ENCODE measurements at regions not wholly inside any gene's neighbourhood (a gene's known extent, or its start where the extent isn't known, plus 50 kb on each side); places are given as distances from the start of the nearest gene placed in this dataset.
A peak's percentile ranks its signal among the peaks of the same experiment; 100 is the strongest.

DNA sequence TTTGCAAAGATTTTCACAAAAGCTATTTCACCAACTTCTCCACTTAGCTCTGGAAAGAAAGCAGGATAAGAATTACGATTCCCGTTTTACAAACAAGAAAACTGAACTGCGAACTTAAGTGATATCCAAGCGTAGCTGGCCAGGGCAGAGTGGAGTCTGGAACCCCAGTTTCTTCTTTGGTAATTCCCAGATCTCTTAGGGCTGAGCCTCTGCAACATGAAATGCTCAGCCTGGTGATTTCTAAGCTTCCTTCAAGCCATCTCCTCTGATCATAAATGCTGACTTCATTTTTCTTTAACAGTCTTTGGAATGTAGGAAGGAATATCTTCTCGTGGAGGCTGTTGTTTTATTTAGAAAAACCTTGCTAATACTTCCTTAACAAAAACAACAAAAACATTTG lies 620.0 kb downstream of the CCDC171 start:
- no peak overlapping the region for H3K4me3 Mint-ChIP-seq
- CTCF ChIA-PET: no interaction called here
- no peaks in the 10 kb centered on the region for H3K9me3 Mint-ChIP-seq
- no peaks in the 10 kb centered on the region for H3K36me3 Mint-ChIP-seq
- H3K27me3 Mint-ChIP-seq: peaks cover 0 to 2% of the 10 kb centered on the region in 2 donors
- H3K4me1 ChIP-seq (ENCODE audit: insufficient read depth, low read length): no peaks in the 10 kb centered on the region
- H3K9me3 ChIP-seq (ENCODE audit: low read length): no peaks in the 10 kb centered on the region
- no peak for DNase-seq
- POLR2A ChIA-PET: no interaction called here
- H3K4me1 Mint-ChIP-seq: no peaks in the 10 kb centered on the region
- no peak overlapping the region for H3K4me3 ChIP-seq (ENCODE audit: low read length)
- H3K27me3 ChIP-seq (ENCODE audit: insufficient read depth, low read length, poor library complexity, severe bottlenecking): no peaks in the 10 kb centered on the region
- H3K27ac Mint-ChIP-seq: no peak overlapping the region
- H3K36me3 ChIP-seq (ENCODE audit: insufficient read depth, low read length): no peaks in the 10 kb centered on the region
- no peak overlapping the region for H3K27ac ChIP-seq (ENCODE audit: low read depth, low read length)

DNA sequence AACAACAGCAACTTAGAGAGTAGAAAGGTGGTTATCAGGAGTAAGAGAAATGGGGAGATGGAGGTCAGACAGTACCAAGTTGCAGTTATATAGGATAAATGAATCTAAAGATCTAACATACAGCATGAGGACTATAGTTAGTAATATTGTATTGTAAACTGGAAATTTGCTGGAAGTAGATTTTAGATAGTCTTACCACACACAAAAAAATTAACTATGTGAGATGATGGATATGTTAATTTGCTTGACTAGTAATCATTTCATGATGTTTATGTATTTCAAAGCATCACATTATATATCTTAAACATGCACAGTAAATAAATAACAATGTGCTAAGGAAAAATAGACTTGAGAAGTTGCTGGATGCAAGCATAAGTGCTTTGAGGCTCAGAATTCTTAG lies 622.1 kb downstream of the CCDC171 start:
- CTCF ChIA-PET: no interaction called here

DNA sequence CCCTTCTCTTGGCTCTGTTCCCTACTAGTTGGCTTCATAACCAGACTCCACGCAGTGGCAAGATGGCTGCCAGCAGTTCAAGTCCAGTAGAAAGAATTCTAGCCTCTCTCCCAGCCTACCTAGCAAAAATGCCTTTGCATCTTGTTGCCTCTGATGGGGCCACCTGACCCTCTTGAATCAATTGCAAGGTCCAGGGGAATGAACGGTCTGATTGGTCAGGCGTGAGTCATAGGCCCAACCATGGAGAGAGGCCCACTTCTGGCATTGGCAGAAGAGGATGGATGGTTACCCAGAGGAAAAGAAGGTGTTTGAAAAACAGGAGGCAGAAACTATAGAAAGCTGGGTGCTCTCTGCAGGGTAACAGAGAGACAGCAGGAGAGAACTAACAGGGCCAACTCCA lies 622.6 kb downstream of the CCDC171 start:
- H3K27ac ChIP-seq (ENCODE audit: low read depth, low read length): no peak overlapping the region
- Mint-ChIP-seq H3K27me3 (peaks cover 0 to 2% of the 10 kb centered on the region in 2 donors), H3K27ac (no peak overlapping the region), H3K9me3 (peaks cover 0 to 4% (median 0%) of the 10 kb centered on the region in 5 donors), H3K4me1 (no peaks in the 10 kb centered on the region), H3K4me3 (no peak overlapping the region), H3K36me3 (no peaks in the 10 kb centered on the region)
- CTCF ChIA-PET: no interaction called here
- no peak for DNase-seq
- POLR2A ChIA-PET: no interaction called here
- H3K4me1 ChIP-seq (ENCODE audit: insufficient read depth, low read length): no peaks in the 10 kb centered on the region
- H3K36me3 ChIP-seq (ENCODE audit: insufficient read depth, low read length): no peaks in the 10 kb centered on the region
- H3K9me3 ChIP-seq (ENCODE audit: low read length): no peaks in the 10 kb centered on the region
- H3K4me3 ChIP-seq (ENCODE audit: low read length): no peak overlapping the region
- H3K27me3 ChIP-seq (ENCODE audit: insufficient read depth, low read length, poor library complexity, severe bottlenecking): no peaks in the 10 kb centered on the region

More for the DNA sequence above, 622.1 kb downstream of the CCDC171 start:
- H3K4me3 Mint-ChIP-seq: no peak overlapping the region
- Histone ChIP-seq H3K4me1 (ENCODE audit: insufficient read depth, low read length) (no peaks in the 10 kb centered on the region), H3K4me3 (ENCODE audit: low read length) (no peak overlapping the region), H3K27ac (ENCODE audit: low read depth, low read length) (no peak overlapping the region), H3K9me3 (ENCODE audit: low read length) (no peaks in the 10 kb centered on the region), H3K36me3 (ENCODE audit: insufficient read depth, low read length) (no peaks in the 10 kb centered on the region), H3K27me3 (ENCODE audit: insufficient read depth, low read length, poor library complexity, severe bottlenecking) (no peaks in the 10 kb centered on the region)
- H3K36me3 Mint-ChIP-seq: no peaks in the 10 kb centered on the region
- no peak for DNase-seq
- H3K27me3 Mint-ChIP-seq: peaks cover 0 to 2% of the 10 kb centered on the region in 2 donors
- peaks cover 0 to 3% (median 0%) of the 10 kb centered on the region in 5 donors for H3K9me3 Mint-ChIP-seq
- H3K27ac Mint-ChIP-seq: no peak overlapping the region
- POLR2A ChIA-PET: no interaction called here
- no peaks in the 10 kb centered on the region for H3K4me1 Mint-ChIP-seq

DNA sequence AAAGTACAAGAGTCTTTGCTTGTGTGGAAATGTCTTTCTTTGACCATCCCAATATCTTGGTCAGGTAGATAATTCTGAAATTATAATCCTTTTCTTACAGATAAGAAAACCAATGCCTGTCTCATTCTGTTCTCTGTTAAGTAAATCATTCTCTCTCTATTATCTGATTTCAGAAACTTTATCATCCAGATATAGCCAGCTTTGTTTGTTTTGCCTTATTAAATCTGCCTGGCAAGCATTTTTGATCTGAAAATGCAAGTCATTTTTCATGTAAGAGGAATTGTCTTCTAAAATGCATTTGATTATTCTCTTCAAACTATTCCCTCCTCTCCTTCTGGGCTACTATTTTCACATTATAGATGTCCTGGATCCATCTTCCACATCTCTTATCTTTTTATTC lies 625.5 kb downstream of the CCDC171 start:
- peaks cover 0 to 2% of the 10 kb centered on the region in 2 donors for H3K27me3 Mint-ChIP-seq
- H3K36me3 Mint-ChIP-seq: no peaks in the 10 kb centered on the region
- Histone ChIP-seq H3K36me3 (ENCODE audit: insufficient read depth, low read length) (no peaks in the 10 kb centered on the region), H3K27me3 (ENCODE audit: insufficient read depth, low read length, poor library complexity, severe bottlenecking) (no peaks in the 10 kb centered on the region), H3K27ac (ENCODE audit: low read depth, low read length) (no peak overlapping the region), H3K4me3 (ENCODE audit: low read length) (no peak overlapping the region), H3K9me3 (ENCODE audit: low read length) (no peaks in the 10 kb centered on the region), H3K4me1 (ENCODE audit: insufficient read depth, low read length) (no peaks in the 10 kb centered on the region)
- no peak overlapping the region for H3K27ac Mint-ChIP-seq
- H3K9me3 Mint-ChIP-seq: peaks cover 0 to 6% (median 3%) of the 10 kb centered on the region in 5 donors
- CTCF ChIA-PET: no interaction called here
- no peak overlapping the region for H3K4me3 Mint-ChIP-seq
- DNase-seq: no peak
- no peaks in the 10 kb centered on the region for H3K4me1 Mint-ChIP-seq
- POLR2A ChIA-PET: no interaction called here

DNA sequence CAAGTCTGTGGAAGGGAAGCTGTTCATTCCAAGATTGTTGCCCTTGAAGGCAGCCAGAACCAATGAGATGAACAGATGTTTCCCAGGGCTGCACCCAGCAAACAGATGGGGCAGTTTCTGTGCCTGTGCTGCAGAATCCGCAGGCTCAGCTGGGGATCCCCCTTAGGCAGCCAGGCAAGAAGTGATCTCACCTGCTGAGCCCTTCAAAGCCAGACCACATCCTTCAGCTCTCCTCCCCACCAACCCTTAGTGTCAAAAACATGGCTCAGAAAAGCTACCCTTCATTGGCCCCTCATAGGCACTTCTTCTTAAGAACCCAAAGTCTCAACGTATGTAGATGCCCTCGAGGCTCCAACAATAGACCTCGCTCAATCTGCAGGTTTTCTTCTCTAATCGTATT lies 626.7 kb downstream of the CCDC171 start:
- Mint-ChIP-seq H3K4me1 (no peaks in the 10 kb centered on the region), H3K9me3 (peaks cover 0 to 9% (median 3%) of the 10 kb centered on the region in 5 donors), H3K4me3 (no peak overlapping the region), H3K27me3 (no peaks in the 10 kb centered on the region), H3K36me3 (no peaks in the 10 kb centered on the region), H3K27ac (no peak overlapping the region)
- POLR2A ChIA-PET: no interaction called here
- no peaks in the 10 kb centered on the region for H3K4me1 ChIP-seq (ENCODE audit: insufficient read depth, low read length)
- H3K4me3 ChIP-seq (ENCODE audit: low read length): no peak overlapping the region
- no peaks in the 10 kb centered on the region for H3K36me3 ChIP-seq (ENCODE audit: insufficient read depth, low read length)
- no peaks in the 10 kb centered on the region for H3K9me3 ChIP-seq (ENCODE audit: low read length)
- peak in 1 of 5 donors; percentile 72 for DNase-seq
- no peak overlapping the region for H3K27ac ChIP-seq (ENCODE audit: low read depth, low read length)
- CTCF ChIA-PET: no interaction called here
- H3K27me3 ChIP-seq (ENCODE audit: insufficient read depth, low read length, poor library complexity, severe bottlenecking): no peaks in the 10 kb centered on the region

DNA sequence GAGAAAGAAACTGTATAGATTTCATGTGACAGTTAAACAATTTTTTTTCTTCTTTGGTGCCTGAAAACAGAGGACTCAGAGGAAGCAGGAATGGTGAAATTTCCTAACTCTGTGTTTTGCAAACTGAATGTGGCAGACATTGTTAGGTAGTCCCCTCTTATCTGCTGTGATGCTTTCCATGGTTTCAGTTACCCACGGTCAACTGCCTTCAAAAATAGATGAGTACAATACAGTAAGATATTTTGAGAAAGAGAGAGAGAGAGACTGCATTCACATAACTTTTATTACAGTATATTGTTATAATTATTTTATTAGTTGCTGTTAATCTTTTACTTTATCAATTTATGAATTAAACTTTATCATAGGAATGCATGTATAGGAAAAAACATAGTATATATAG lies 627.2 kb downstream of the CCDC171 start:
- H3K4me3 ChIP-seq (ENCODE audit: low read length): no peak overlapping the region
- H3K27ac ChIP-seq (ENCODE audit: low read depth, low read length): no peak overlapping the region
- H3K36me3 ChIP-seq (ENCODE audit: insufficient read depth, low read length): no peaks in the 10 kb centered on the region
- H3K9me3 Mint-ChIP-seq: peaks cover 0 to 9% (median 3%) of the 10 kb centered on the region in 5 donors
- H3K4me1 ChIP-seq (ENCODE audit: insufficient read depth, low read length): no peaks in the 10 kb centered on the region
- ChIA-PET POLR2A (no interaction called here), CTCF (no interaction called here)
- no peak overlapping the region for H3K27ac Mint-ChIP-seq
- no peaks in the 10 kb centered on the region for H3K4me1 Mint-ChIP-seq
- H3K9me3 ChIP-seq (ENCODE audit: low read length): no peaks in the 10 kb centered on the region
- no peak overlapping the region for H3K4me3 Mint-ChIP-seq
- H3K27me3 ChIP-seq (ENCODE audit: insufficient read depth, low read length, poor library complexity, severe bottlenecking): no peaks in the 10 kb centered on the region
- H3K27me3 Mint-ChIP-seq: no peaks in the 10 kb centered on the region
- DNase-seq: no peak
- no peaks in the 10 kb centered on the region for H3K36me3 Mint-ChIP-seq

DNA sequence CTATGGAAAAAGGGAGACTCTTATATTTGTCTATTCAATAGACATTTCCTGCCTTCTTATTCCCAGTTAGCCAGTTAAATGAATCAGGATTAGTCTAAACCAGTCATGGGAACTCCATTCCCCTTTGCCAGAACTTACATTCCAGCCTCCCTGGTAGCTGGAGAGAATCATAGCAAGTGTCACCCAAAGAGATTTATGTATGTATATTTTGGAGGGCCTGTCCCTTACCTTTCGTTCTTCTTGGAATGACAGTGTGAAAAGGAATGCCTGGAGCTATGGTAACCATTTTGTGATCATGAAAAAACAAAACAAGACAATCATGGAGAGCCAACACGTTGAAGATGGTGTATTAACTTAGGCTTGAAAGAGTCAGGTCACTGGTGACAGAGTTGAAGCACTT lies 627.7 kb downstream of the CCDC171 start:
- Mint-ChIP-seq H3K4me1 (no peaks in the 10 kb centered on the region), H3K9me3 (peaks cover 0 to 9% (median 3%) of the 10 kb centered on the region in 5 donors), H3K27ac (no peak overlapping the region), H3K4me3 (no peak overlapping the region), H3K27me3 (no peaks in the 10 kb centered on the region), H3K36me3 (no peaks in the 10 kb centered on the region)
- CTCF ChIA-PET: no interaction called here
- Histone ChIP-seq H3K27ac (ENCODE audit: low read depth, low read length) (no peak overlapping the region), H3K27me3 (ENCODE audit: insufficient read depth, low read length, poor library complexity, severe bottlenecking) (no peaks in the 10 kb centered on the region), H3K36me3 (ENCODE audit: insufficient read depth, low read length) (no peaks in the 10 kb centered on the region), H3K4me3 (ENCODE audit: low read length) (no peak overlapping the region), H3K4me1 (ENCODE audit: insufficient read depth, low read length) (no peaks in the 10 kb centered on the region), H3K9me3 (ENCODE audit: low read length) (no peaks in the 10 kb centered on the region)
- POLR2A ChIA-PET: no interaction called here
- DNase-seq: no peak

DNA sequence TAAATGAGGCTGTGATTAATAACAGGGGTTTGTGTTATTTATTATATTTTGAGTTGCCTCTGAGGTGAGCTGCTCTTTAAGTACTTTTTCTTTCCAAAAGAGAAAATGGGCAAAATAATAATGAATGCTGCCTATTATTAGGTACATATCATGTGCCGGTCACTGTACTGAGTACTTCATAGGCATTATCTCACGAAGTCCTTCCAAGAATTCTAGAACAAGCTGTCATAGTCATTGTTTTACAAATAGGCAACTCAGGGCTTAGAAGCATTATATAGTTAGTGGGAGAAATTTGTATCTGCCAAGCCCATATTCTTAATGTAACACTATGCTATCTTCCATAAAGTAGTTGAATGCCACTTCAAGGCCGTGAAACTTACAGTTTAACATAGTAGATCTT lies 628.7 kb downstream of the CCDC171 start:
- no peak overlapping the region for H3K4me3 ChIP-seq (ENCODE audit: low read length)
- ChIA-PET POLR2A (no interaction called here), CTCF (no interaction called here)
- no peak overlapping the region for H3K4me3 Mint-ChIP-seq
- no peaks in the 10 kb centered on the region for H3K4me1 ChIP-seq (ENCODE audit: insufficient read depth, low read length)
- DNase-seq: no peak
- H3K27me3 Mint-ChIP-seq: no peaks in the 10 kb centered on the region
- H3K27ac ChIP-seq (ENCODE audit: low read depth, low read length): no peak overlapping the region
- H3K36me3 Mint-ChIP-seq: no peaks in the 10 kb centered on the region
- H3K9me3 Mint-ChIP-seq: peaks cover 0 to 9% (median 3%) of the 10 kb centered on the region in 5 donors
- no peak overlapping the region for H3K27ac Mint-ChIP-seq
- no peaks in the 10 kb centered on the region for H3K4me1 Mint-ChIP-seq
- H3K27me3 ChIP-seq (ENCODE audit: insufficient read depth, low read length, poor library complexity, severe bottlenecking): no peaks in the 10 kb centered on the region
- H3K36me3 ChIP-seq (ENCODE audit: insufficient read depth, low read length): no peaks in the 10 kb centered on the region
- H3K9me3 ChIP-seq (ENCODE audit: low read length): no peaks in the 10 kb centered on the region

DNA sequence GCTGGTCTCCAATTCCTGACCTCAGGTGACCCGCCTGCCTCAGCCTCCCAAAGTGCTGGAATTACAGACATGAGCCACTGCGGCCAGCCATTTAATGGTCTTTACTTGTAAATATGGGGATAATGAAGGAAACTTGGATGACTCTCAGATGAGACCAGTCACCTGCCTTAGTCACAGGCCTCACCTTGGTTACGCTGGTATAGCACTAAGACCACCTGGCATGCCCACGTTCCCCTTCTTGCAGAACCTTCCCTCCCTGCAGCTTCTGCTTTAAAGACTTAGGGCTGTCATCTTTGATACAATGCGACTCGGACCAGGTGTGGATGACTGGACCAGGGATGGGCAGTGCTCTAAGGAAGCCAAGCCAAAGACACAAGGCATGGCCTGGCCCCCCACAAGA lies 629.9 kb downstream of the CCDC171 start:
- H3K27me3 Mint-ChIP-seq: no peaks in the 10 kb centered on the region
- H3K4me1 Mint-ChIP-seq: no peaks in the 10 kb centered on the region
- no peaks in the 10 kb centered on the region for H3K36me3 Mint-ChIP-seq
- H3K36me3 ChIP-seq (ENCODE audit: insufficient read depth, low read length): no peaks in the 10 kb centered on the region
- ChIA-PET CTCF (no interaction called here), POLR2A (no interaction called here)
- H3K4me3 ChIP-seq (ENCODE audit: low read length): no peak overlapping the region
- H3K4me3 Mint-ChIP-seq: no peak overlapping the region
- H3K27me3 ChIP-seq (ENCODE audit: insufficient read depth, low read length, poor library complexity, severe bottlenecking): no peaks in the 10 kb centered on the region
- H3K9me3 Mint-ChIP-seq: peaks cover 0 to 11% (median 3%) of the 10 kb centered on the region in 5 donors
- no peak overlapping the region for H3K27ac ChIP-seq (ENCODE audit: low read depth, low read length)
- no peaks in the 10 kb centered on the region for H3K9me3 ChIP-seq (ENCODE audit: low read length)
- no peaks in the 10 kb centered on the region for H3K4me1 ChIP-seq (ENCODE audit: insufficient read depth, low read length)
- H3K27ac Mint-ChIP-seq: no peak overlapping the region
- DNase-seq: no peak

All from CD8-positive, alpha-beta memory T cell (primary cell).